Ishikawa (cell line): ENCODE measurements at regions not wholly inside any gene's neighbourhood (a gene's known extent, or its start where the extent isn't known, plus 50 kb on each side); places are given as distances from the start of the nearest gene placed in this dataset.

Experiments
- CEBPB ChIP-seq: IDR thresholded peaks from 2 replicates; pipeline ENCODE4 v1.6.1; 2012
- CREB1 ChIP-seq: IDR thresholded peaks from 2 replicates; pipeline ENCODE4 v1.6.1; 2012; ENCODE audit warnings: low read depth
- EGR1 ChIP-seq: IDR thresholded peaks from 2 replicates; pipeline ENCODE4 v1.6.1; 2012
- EP300 ChIP-seq: IDR thresholded peaks from 2 replicates; pipeline ENCODE4 v1.6.1; 2012; ENCODE audit warnings: borderline replicate concordance
- FOXM1 ChIP-seq: IDR thresholded peaks from 2 replicates; pipeline ENCODE4 v1.6.1; 2012; ENCODE audit warnings: low read depth, borderline replicate concordance
- NFIC ChIP-seq: IDR thresholded peaks from 2 replicates; pipeline ENCODE4 v1.6.1; 2012
- RAD21 ChIP-seq: IDR thresholded peaks from 2 replicates; pipeline ENCODE4 v1.6.1; 2012; ENCODE audit warnings: low read depth
- TAF1 ChIP-seq: IDR thresholded peaks from 2 replicates; pipeline ENCODE4 v1.6.1; 2012; ENCODE audit warnings: low read depth, mild to moderate bottlenecking
- TCF12 ChIP-seq: IDR thresholded peaks from 2 replicates; pipeline ENCODE4 v1.6.1; 2012; ENCODE audit warnings: low read depth
- TEAD4 ChIP-seq: IDR thresholded peaks from 2 replicates; pipeline ENCODE4 v1.6.1; 2012
- YY1 ChIP-seq: IDR thresholded peaks from 2 replicates; pipeline ENCODE4 v1.6.1; 2012; ENCODE audit warnings: low read depth
- ZBTB7A ChIP-seq: IDR thresholded peaks from 2 replicates; pipeline ENCODE4 v1.6.1; 2012; ENCODE audit warnings: low read depth
- TF ChIP-seq, protein P1 (sequence below): IDR thresholded peaks from 2 replicates; pipeline ENCODE4 v1.6.1; 2012
- TF ChIP-seq, protein P2 (sequence below): IDR thresholded peaks from 2 replicates; pipeline ENCODE4 v1.6.1; 2012
- TF ChIP-seq, protein P3 (sequence below): IDR thresholded peaks from 2 replicates; pipeline ENCODE4 v1.6.1; 2012; ENCODE audit warnings: low read depth, mild to moderate bottlenecking

DNA sequence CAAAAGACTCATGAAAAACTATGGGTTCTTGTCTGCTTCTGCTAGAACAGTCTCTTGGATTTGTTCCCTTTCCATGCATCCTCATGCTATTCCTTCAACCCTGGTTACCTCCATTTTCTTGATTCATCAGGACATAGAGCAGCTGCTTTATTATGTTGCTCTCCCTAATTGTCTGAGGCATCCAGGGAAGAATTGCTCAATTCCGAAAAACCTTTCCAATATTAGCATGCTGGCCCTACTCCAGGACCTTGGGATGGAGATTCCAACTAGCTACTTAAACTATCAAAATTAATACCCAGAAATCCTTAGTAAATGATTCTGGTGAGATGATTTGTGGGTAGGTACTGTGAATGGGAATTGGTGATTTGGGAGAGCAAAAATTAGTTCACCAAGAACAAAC lies 56.6 kb upstream of the FAM47B start:
- TF ChIP-seq RAD21 (no peak), ZBTB7A (no peak), NFIC (no peak), FOXM1 (no peak), CREB1 (no peak), EGR1 (no peak), TEAD4 (no peak), TCF12 (no peak), TAF1 (no peak), YY1 (no peak), EP300 (no peak), CEBPB (no peak)
- TF ChIP-seq, protein P1, sequence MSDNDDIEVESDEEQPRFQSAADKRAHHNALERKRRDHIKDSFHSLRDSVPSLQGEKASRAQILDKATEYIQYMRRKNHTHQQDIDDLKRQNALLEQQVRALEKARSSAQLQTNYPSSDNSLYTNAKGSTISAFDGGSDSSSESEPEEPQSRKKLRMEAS: no peak
- TF ChIP-seq, protein P2, sequence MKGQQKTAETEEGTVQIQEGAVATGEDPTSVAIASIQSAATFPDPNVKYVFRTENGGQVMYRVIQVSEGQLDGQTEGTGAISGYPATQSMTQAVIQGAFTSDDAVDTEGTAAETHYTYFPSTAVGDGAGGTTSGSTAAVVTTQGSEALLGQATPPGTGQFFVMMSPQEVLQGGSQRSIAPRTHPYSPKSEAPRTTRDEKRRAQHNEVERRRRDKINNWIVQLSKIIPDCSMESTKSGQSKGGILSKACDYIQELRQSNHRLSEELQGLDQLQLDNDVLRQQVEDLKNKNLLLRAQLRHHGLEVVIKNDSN: no peak
- TF ChIP-seq, protein P3, sequence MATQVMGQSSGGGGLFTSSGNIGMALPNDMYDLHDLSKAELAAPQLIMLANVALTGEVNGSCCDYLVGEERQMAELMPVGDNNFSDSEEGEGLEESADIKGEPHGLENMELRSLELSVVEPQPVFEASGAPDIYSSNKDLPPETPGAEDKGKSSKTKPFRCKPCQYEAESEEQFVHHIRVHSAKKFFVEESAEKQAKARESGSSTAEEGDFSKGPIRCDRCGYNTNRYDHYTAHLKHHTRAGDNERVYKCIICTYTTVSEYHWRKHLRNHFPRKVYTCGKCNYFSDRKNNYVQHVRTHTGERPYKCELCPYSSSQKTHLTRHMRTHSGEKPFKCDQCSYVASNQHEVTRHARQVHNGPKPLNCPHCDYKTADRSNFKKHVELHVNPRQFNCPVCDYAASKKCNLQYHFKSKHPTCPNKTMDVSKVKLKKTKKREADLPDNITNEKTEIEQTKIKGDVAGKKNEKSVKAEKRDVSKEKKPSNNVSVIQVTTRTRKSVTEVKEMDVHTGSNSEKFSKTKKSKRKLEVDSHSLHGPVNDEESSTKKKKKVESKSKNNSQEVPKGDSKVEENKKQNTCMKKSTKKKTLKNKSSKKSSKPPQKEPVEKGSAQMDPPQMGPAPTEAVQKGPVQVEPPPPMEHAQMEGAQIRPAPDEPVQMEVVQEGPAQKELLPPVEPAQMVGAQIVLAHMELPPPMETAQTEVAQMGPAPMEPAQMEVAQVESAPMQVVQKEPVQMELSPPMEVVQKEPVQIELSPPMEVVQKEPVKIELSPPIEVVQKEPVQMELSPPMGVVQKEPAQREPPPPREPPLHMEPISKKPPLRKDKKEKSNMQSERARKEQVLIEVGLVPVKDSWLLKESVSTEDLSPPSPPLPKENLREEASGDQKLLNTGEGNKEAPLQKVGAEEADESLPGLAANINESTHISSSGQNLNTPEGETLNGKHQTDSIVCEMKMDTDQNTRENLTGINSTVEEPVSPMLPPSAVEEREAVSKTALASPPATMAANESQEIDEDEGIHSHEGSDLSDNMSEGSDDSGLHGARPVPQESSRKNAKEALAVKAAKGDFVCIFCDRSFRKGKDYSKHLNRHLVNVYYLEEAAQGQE: no peak

DNA sequence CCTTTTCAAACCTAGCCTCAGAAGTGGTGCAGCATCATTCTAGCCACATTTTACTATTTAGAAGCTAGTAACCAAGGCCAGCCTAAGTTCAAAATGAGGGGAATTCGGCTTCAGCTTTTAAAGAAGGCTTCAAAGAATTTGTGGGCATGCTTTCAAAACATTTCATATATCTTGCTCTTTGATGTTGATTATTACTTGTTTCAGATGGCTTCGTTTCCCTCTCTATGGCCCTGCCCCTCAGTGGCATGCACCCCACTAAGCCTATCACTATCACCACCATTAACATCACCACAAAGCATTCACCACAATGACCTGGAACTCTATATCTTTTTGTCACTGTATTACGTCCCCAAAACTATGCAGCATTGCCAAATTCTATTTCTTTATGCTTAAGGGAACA lies 51.2 kb upstream of the FAM47B start:
- TF ChIP-seq EP300 (no peak), CEBPB (no peak), ZBTB7A (no peak), NFIC (no peak), RAD21 (no peak), YY1 (no peak), CREB1 (no peak), TAF1 (no peak), TCF12 (no peak), EGR1 (no peak), FOXM1 (no peak)
- TF ChIP-seq, protein P3: no peak
- TF ChIP-seq, protein P2: no peak
